ENCODE measurements at regions not wholly inside any gene's neighbourhood (a gene's known extent, or its start where the extent isn't known, plus 50 kb on each side); places are given as distances from the start of the nearest gene placed in this dataset.

- dilution Hi-C loops (cut with HindIII; ENCODE audit: low sequenced_read_pairs, unreplicated experiment) (no loop called here), in situ Hi-C loops (cut with MboI; ENCODE audit: low sequenced_read_pairs) (no loop called here), intact Hi-C loops (cut with micrococcal nuclease) (loop anchor here (10.0 kb wide), 1 partner anchor 190 kb away; no protein-coding TSS in a partner anchor)
- no peak overlapping the region for H3K18ac ChIP-seq (ENCODE audit: low read depth, low read length)
- H2BK5ac ChIP-seq (ENCODE audit: low read depth, low read length, poor library complexity, severe bottlenecking): no peak overlapping the region
- no peak for TF ChIP-seq CTCF (conservative IDR thresholded peaks at IDR 0.05; ENCODE audit: low read depth, low read length)
- TF ChIP-seq USF2 (IDR thresholded peaks at IDR 0.05; ENCODE audit: low read depth, low read length): no peak
- no peak for TF ChIP-seq ELK1 (IDR thresholded peaks at IDR 0.05; ENCODE audit: borderline replicate concordance, low read depth, low read length)
- H4K8ac ChIP-seq (ENCODE audit: low read depth in 2 of 2, low read length in 2 of 2): no peak overlapping the region
- H2AFZ ChIP-seq (replicated peaks; ENCODE audit: low read length, poor library complexity): no peak overlapping the region
- H3K36me3 ChIP-seq (ENCODE audit: control insufficient read depth, insufficient read depth, low read length): no peaks in the 10 kb centered on the region
- no TSS peak for BruUV-seq (replicated peaks)
- ATAC-seq (ENCODE audit: low read depth): no peak
- H3K14ac ChIP-seq (replicated peaks; ENCODE audit: low read depth, low read length): no peak overlapping the region
- DNase-seq: no peak
- no peak overlapping the region for H2BK120ac ChIP-seq (ENCODE audit: low read depth, low read length)
- no peak overlapping the region for H4K5ac ChIP-seq (ENCODE audit: low read depth, low read length)
- H2AK5ac ChIP-seq (ENCODE audit: low read depth, low read length): no peak overlapping the region
- no peaks in the 10 kb centered on the region for H3K4me1 ChIP-seq (ENCODE audit: control insufficient read depth, insufficient read depth, low read length)
- H3K4ac ChIP-seq (ENCODE audit: low read depth, low read length): no peak overlapping the region
- H3K4me2 ChIP-seq (ENCODE audit: low read depth, low read length): no peak overlapping the region
- no CpG with 5 or more reads among the region's 8 CpGs for WGBS, 2 experiments (ENCODE audit: extremely low coverage in 2 of 2, insufficient read length in 1 of 2)
- H4K20me1 ChIP-seq (ENCODE audit: insufficient read depth, low read length): no peaks in the 10 kb centered on the region
- no peak overlapping the region for H2BK15ac ChIP-seq (ENCODE audit: low read depth, low read length)
- H3K56ac ChIP-seq (ENCODE audit: extremely low read depth, insufficient read depth, low read length): no peak overlapping the region
- H3K4me3 ChIP-seq (ENCODE audit: insufficient read depth, low read depth, low read length): no peak overlapping the region
- H3K79me1 ChIP-seq (ENCODE audit: low read depth in 1 of 2, low read length in 2 of 2): no peaks in the 10 kb centered on the region
- H3K9me1 ChIP-seq (ENCODE audit: insufficient read depth, low read length): no peaks in the 10 kb centered on the region
- H2BK20ac ChIP-seq (ENCODE audit: low read depth, low read length): no peak overlapping the region
- H3K9me3 ChIP-seq (ENCODE audit: control insufficient read depth, insufficient read depth, low read length): no peaks in the 10 kb centered on the region
- no peak overlapping the region for H3K27ac ChIP-seq (ENCODE audit: insufficient read depth, low read length)
- ChIA-PET CTCF (interaction anchor here (1.4 kb wide), 1 partner anchor 32 kb away, joined by 3 read pairs; no protein-coding TSS in a partner anchor), POLR2A (ENCODE audit: unreplicated experiment) (no interaction called here)
- H3K9ac ChIP-seq (ENCODE audit: low read depth, low read length): no peak overlapping the region
- no peak overlapping the region for H4K91ac ChIP-seq (ENCODE audit: insufficient read depth, low read depth, low read length)
- H2AK9ac ChIP-seq (replicated peaks; ENCODE audit: low read depth, low read length, poor library complexity): no peak overlapping the region
- no peak overlapping the region for H3K23ac ChIP-seq (ENCODE audit: low read depth, low read length)
- no peaks in the 10 kb centered on the region for H3K27me3 ChIP-seq (ENCODE audit: control insufficient read depth, insufficient read depth, low read length)
Measured at GRCh38 chr5:88394536-88395175, 126.0 kb upstream of the TMEM161B start.

Measured in IMR-90 (cell line).